IMR-90 (cell line): ENCODE measurements at regions not wholly inside any gene's neighbourhood (a gene's known extent, or its start where the extent isn't known, plus 50 kb on each side); places are given as distances from the start of the nearest gene placed in this dataset.

ENCODE experiments used
- ATAC-seq: fragments of 200-7000 bp; cut with Tn5 transposase; 2 replicates; pipeline ENCODE4 v1.9.1; 2020; ENCODE audit warnings: low read depth, mild to moderate bottlenecking, moderate library complexity
- BruUV-seq: library from RNA; stranded (reverse); fragments of 400-500 nt; replicated peaks from 2 replicates; lab custom pipeline; 2021; lab: Mats Ljungman, UMichigan
- CTCF ChIA-PET: fragments of 300-600 bp; formaldehyde crosslinking; extraction: SDS; loops from one replicate; lab custom pipeline; 2021; ENCODE audit warnings: antibody characterized with exemption; lab: Yijun Ruan, JAX
- POLR2A ChIA-PET: fragments of 300-600 bp; sonication (Branson Sonifier 250); formaldehyde crosslinking; loops from one replicate; lab custom pipeline; 2022; ENCODE audit warnings: antibody characterized with exemption; ENCODE audit not compliant: unreplicated experiment; lab: Charles Lee
- DNase-seq: peaks from one replicate; pipeline ENCODE4 v3.0.0; 2013
- H2AFZ ChIP-seq: replicated peaks from 2 replicates; pipeline ENCODE3; 2013; ENCODE audit warnings: low read length, mild to moderate bottlenecking; ENCODE audit not compliant: poor library complexity
- H2AK5ac ChIP-seq: 2 replicates; pipeline ENCODE4 v1.6.1; 2013; ENCODE audit warnings: low read depth, low read length, inconsistent platforms
- H2AK9ac ChIP-seq: replicated peaks from 2 replicates; pipeline ENCODE3; 2013; ENCODE audit warnings: mild to moderate bottlenecking, low read depth, low read length, moderate library complexity; ENCODE audit not compliant: poor library complexity
- H2BK120ac ChIP-seq: 2 replicates; pipeline ENCODE4 v1.6.1; 2013; ENCODE audit warnings: low read depth, low read length, inconsistent platforms
- H2BK15ac ChIP-seq: 3 replicates; pipeline ENCODE4 v1.6.1; 2013; ENCODE audit warnings: low read depth, low read length, inconsistent platforms
- H2BK20ac ChIP-seq: 2 replicates; pipeline ENCODE4 v1.6.1; 2013; ENCODE audit warnings: low read depth, mild to moderate bottlenecking, inconsistent platforms, low read length, moderate library complexity
- H2BK5ac ChIP-seq: 2 replicates; pipeline ENCODE4 v1.6.1; 2013; ENCODE audit warnings: mild to moderate bottlenecking, low read depth, low read length, inconsistent platforms; ENCODE audit not compliant: poor library complexity, severe bottlenecking
- H3K14ac ChIP-seq: replicated peaks from 2 replicates; pipeline ENCODE4 v1.6.1; 2013; ENCODE audit warnings: low read depth, low read length, inconsistent platforms
- H3K18ac ChIP-seq: 2 replicates; pipeline ENCODE4 v1.6.1; 2013; ENCODE audit warnings: low read depth, low read length, control low read depth
- H3K23ac ChIP-seq: 2 replicates; pipeline ENCODE4 v1.6.1; 2013; ENCODE audit warnings: low read depth, low read length, inconsistent platforms
- H3K27ac ChIP-seq: 2 replicates; pipeline ENCODE4 v1.5.1; 2013; ENCODE audit warnings: mild to moderate bottlenecking, control low read depth, low read length; ENCODE audit not compliant: insufficient read depth
- H3K27me3 ChIP-seq: 2 replicates; pipeline ENCODE4 v1.6.1; 2013; ENCODE audit warnings: low read length; ENCODE audit not compliant: control insufficient read depth, insufficient read depth
- H3K36me3 ChIP-seq: 2 replicates; pipeline ENCODE4 v1.6.1; 2013; ENCODE audit warnings: low read length, mixed read lengths; ENCODE audit not compliant: control insufficient read depth, insufficient read depth
- H3K4ac ChIP-seq: 2 replicates; pipeline ENCODE4 v1.6.1; 2013; ENCODE audit warnings: low read depth, low read length, inconsistent platforms
- H3K4me1 ChIP-seq: 2 replicates; pipeline ENCODE4 v1.6.1; 2013; ENCODE audit warnings: low read length, mixed read lengths; ENCODE audit not compliant: control insufficient read depth, insufficient read depth
- H3K4me2 ChIP-seq: 2 replicates; pipeline ENCODE4 v1.6.1; 2013; ENCODE audit warnings: low read depth, mild to moderate bottlenecking, control low read depth, low read length, moderate library complexity
- H3K4me3 ChIP-seq: 2 replicates; pipeline ENCODE4 v1.5.1; 2013; ENCODE audit warnings: low read depth, mild to moderate bottlenecking, control low read depth, low read length, moderate library complexity; ENCODE audit not compliant: insufficient read depth
- H3K56ac ChIP-seq: 2 replicates; pipeline ENCODE4 v1.6.1; 2013; ENCODE audit warnings: low read length, inconsistent platforms; ENCODE audit not compliant: insufficient read depth; ENCODE audit errors: extremely low read depth
- H3K79me1 ChIP-seq, 2 experiments: 2 replicates each; pipeline ENCODE4 v1.6.1; 2013; ENCODE audit warnings: low read length in 2 of 2, inconsistent platforms in 1 of 2, low read depth in 1 of 2
- H3K9ac ChIP-seq: 2 replicates; pipeline ENCODE4 v1.6.1; 2013; ENCODE audit warnings: low read depth, low read length, control low read depth
- H3K9me1 ChIP-seq: 2 replicates; pipeline ENCODE4 v1.6.1; 2013; ENCODE audit warnings: low read length, inconsistent platforms; ENCODE audit not compliant: insufficient read depth
- H3K9me3 ChIP-seq: 2 replicates; pipeline ENCODE4 v1.6.1; 2013; ENCODE audit warnings: low read length; ENCODE audit not compliant: control insufficient read depth, insufficient read depth
- H4K20me1 ChIP-seq: 2 replicates; pipeline ENCODE4 v1.6.1; 2013; ENCODE audit warnings: low read length, inconsistent platforms; ENCODE audit not compliant: insufficient read depth
- H4K5ac ChIP-seq: 2 replicates; pipeline ENCODE4 v1.6.1; 2013; ENCODE audit warnings: mild to moderate bottlenecking, low read depth, low read length, control low read depth
- H4K8ac ChIP-seq, 2 experiments: 2 replicates each; pipeline ENCODE4 v1.6.1; 2013; ENCODE audit warnings: low read depth in 2 of 2, low read length in 2 of 2, control low read depth in 1 of 2, inconsistent platforms in 1 of 2
- H4K91ac ChIP-seq: 2 replicates; pipeline ENCODE4 v1.6.1; 2013; ENCODE audit warnings: low read depth, low read length, inconsistent platforms; ENCODE audit not compliant: insufficient read depth
- BHLHE40 ChIP-seq: fragments of 150-350 bp; IDR thresholded peaks from 2 replicates; pipeline ENCODE4 v1.6.1; 2016; ENCODE audit warnings: mild to moderate bottlenecking, low read depth, low read length
- CEBPB ChIP-seq: IDR thresholded peaks from 2 replicates; pipeline ENCODE4 v1.6.1; 2012; ENCODE audit warnings: low read depth, low read length, improper control_type of control experiment
- CHD1 ChIP-seq: IDR thresholded peaks from 2 replicates; pipeline ENCODE4 v1.6.1; 2012; ENCODE audit warnings: low read depth, low read length, improper control_type of control experiment
- CTCF ChIP-seq: conservative IDR thresholded peaks from 2 replicates; pipeline ENCODE4 v1.5.1; 2012; ENCODE audit warnings: mild to moderate bottlenecking, low read depth, low read length, improper control_type of control experiment
- ELK1 ChIP-seq: fragments of 150-350 bp; IDR thresholded peaks from 2 replicates; pipeline ENCODE4 v1.6.1; 2016; ENCODE audit warnings: low read depth, mild to moderate bottlenecking, low read length, moderate library complexity, borderline replicate concordance
- FOS ChIP-seq: fragments of 150-350 bp; IDR thresholded peaks from 2 replicates; pipeline ENCODE4 v1.6.1; 2016; ENCODE audit warnings: low read depth, low read length
- MAFK ChIP-seq: IDR thresholded peaks from 2 replicates; pipeline ENCODE4 v1.6.1; 2012; ENCODE audit warnings: low read depth, low read length, improper control_type of control experiment
- MAZ ChIP-seq: IDR thresholded peaks from 2 replicates; pipeline ENCODE4 v1.6.1; 2012; ENCODE audit warnings: low read depth, mild to moderate bottlenecking, low read length, improper control_type of control experiment, moderate library complexity, borderline replicate concordance
- MXI1 ChIP-seq: IDR thresholded peaks from 2 replicates; pipeline ENCODE4 v1.6.1; 2012; ENCODE audit warnings: low read depth, mild to moderate bottlenecking, low read length, moderate library complexity, borderline replicate concordance
- NFE2L2 ChIP-seq: fragments of 150-350 bp; IDR thresholded peaks from 2 replicates; pipeline ENCODE4 v1.6.1; 2016; ENCODE audit warnings: low read depth, mild to moderate bottlenecking, low read length
- POLR2A ChIP-seq: IDR thresholded peaks from 2 replicates; pipeline ENCODE4 v1.6.1; 2012; ENCODE audit warnings: mild to moderate bottlenecking, low read depth, low read length
- RAD21 ChIP-seq: IDR thresholded peaks from 2 replicates; pipeline ENCODE4 v1.6.1; 2012; ENCODE audit warnings: low read length, improper control_type of control experiment
- RCOR1 ChIP-seq: IDR thresholded peaks from 2 replicates; pipeline ENCODE4 v1.6.1; 2012; ENCODE audit warnings: mild to moderate bottlenecking, low read length, improper control_type of control experiment; ENCODE audit not compliant: insufficient replicate concordance
- RFX5 ChIP-seq: IDR thresholded peaks from 2 replicates; pipeline ENCODE4 v1.8.0; 2012; ENCODE audit warnings: low read depth, mild to moderate bottlenecking, low read length, moderate library complexity
- SMC3 ChIP-seq: fragments of 150-350 bp; IDR thresholded peaks from 2 replicates; pipeline ENCODE4 v1.6.1; 2016; ENCODE audit warnings: low read depth, mild to moderate bottlenecking, antibody characterized with exemption, low read length, moderate library complexity
- WGBS, 2 experiments: methylation state at CpG; one replicate each; pipeline versions ENCODE4 v1.1.5 to v1.1.7; 2013; ENCODE audit warnings: missing lambda C conversion rate in 2 of 2; ENCODE audit not compliant: insufficient read length in 1 of 2; ENCODE audit errors: extremely low coverage in 2 of 2; 5-methylcytosine and 5-hydroxymethylcytosine counted together
- dilution Hi-C: fragments of 300-500 bp; cut with HindIII; formaldehyde crosslinking; loops from one replicate; pipeline ENCODE4 v1.14.3; 2018; ENCODE audit warnings: low sequenced_read_pairs; ENCODE audit not compliant: unreplicated experiment
- in situ Hi-C: fragments of 300-500 bp; cut with MboI; formaldehyde crosslinking; loops from 3 replicates; pipeline ENCODE4 v1.14.3; 2019; ENCODE audit warnings: low sequenced_read_pairs, inconsistent platforms, mixed read lengths
- intact Hi-C: fragments of 100-400 bp; cut with micrococcal nuclease; formaldehyde crosslinking; loops from 2 replicates; pipeline ENCODE4 v1.10.0; 2022
- TF ChIP-seq, protein P1 (sequence below): fragments of 150-350 bp; IDR thresholded peaks from 2 replicates; pipeline ENCODE4 v1.6.1; 2017; ENCODE audit warnings: mild to moderate bottlenecking, antibody characterized with exemption, low read length, low read depth

- H3K4ac ChIP-seq = no peak overlapping the region
- H4K8ac ChIP-seq = no peak overlapping the region
- H3K4me2 ChIP-seq = no peak overlapping the region
- BruUV-seq = no TSS peak
- H3K14ac ChIP-seq = no peak overlapping the region
- H3K27me3 ChIP-seq = no peaks in the 10 kb centered on the region
- H3K36me3 ChIP-seq = no peaks in the 10 kb centered on the region
- TF ChIP-seq CEBPB = no peak
- no peak for TF ChIP-seq MAFK
- TF ChIP-seq, protein P1, sequence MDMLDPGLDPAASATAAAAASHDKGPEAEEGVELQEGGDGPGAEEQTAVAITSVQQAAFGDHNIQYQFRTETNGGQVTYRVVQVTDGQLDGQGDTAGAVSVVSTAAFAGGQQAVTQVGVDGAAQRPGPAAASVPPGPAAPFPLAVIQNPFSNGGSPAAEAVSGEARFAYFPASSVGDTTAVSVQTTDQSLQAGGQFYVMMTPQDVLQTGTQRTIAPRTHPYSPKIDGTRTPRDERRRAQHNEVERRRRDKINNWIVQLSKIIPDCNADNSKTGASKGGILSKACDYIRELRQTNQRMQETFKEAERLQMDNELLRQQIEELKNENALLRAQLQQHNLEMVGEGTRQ = no peak
- TF ChIP-seq RAD21 = no peak
- TF ChIP-seq NFE2L2 = no peak
- no peak for TF ChIP-seq CTCF
- no peak for TF ChIP-seq RCOR1
- no peak for TF ChIP-seq BHLHE40
- TF ChIP-seq POLR2A = no peak
- TF ChIP-seq CHD1 = no peak
- no peak for TF ChIP-seq MXI1
- TF ChIP-seq RFX5 = no peak
- TF ChIP-seq ELK1 = no peak
- TF ChIP-seq SMC3 = no peak
- TF ChIP-seq MAZ = no peak
- TF ChIP-seq FOS = no peak
- no peak overlapping the region for H2BK120ac ChIP-seq
- no peak overlapping the region for H3K4me3 ChIP-seq
- no peak overlapping the region for H3K27ac ChIP-seq
- ChIA-PET CTCF (interaction anchor here (0.8 kb wide), 1 partner anchor 17 kb away, joined by 3 read pairs; no protein-coding TSS in a partner anchor), POLR2A (no interaction called here)
- no peak overlapping the region for H2BK5ac ChIP-seq
- H3K23ac ChIP-seq = no peak overlapping the region
- no peak overlapping the region for H2BK20ac ChIP-seq
- in situ Hi-C loops (no loop called here), dilution Hi-C loops (no loop called here), intact Hi-C loops (no loop called here)
- H2AK9ac ChIP-seq = no peak overlapping the region
- ATAC-seq = no peak
- H3K18ac ChIP-seq = no peak overlapping the region
- H3K9ac ChIP-seq = no peak overlapping the region
- no peak for DNase-seq
- H3K4me1 ChIP-seq = peaks cover 5% of the 10 kb centered on the region
- H3K9me3 ChIP-seq = peaks cover 5% of the 10 kb centered on the region; the same call in 1 of the 2 replicates
- no peak overlapping the region for H3K56ac ChIP-seq
- no peaks in the 10 kb centered on the region for H3K79me1 ChIP-seq
- no CpG with 5 or more reads among the region's 1 CpG for WGBS, 2 experiments
- H4K91ac ChIP-seq = no peak overlapping the region
- no peaks in the 10 kb centered on the region for H4K20me1 ChIP-seq
- H3K9me1 ChIP-seq = no peaks in the 10 kb centered on the region
- no peak overlapping the region for H2AK5ac ChIP-seq
- H2AFZ ChIP-seq = no peak overlapping the region
- no peak overlapping the region for H4K5ac ChIP-seq
- no peak overlapping the region for H2BK15ac ChIP-seq
Observed at GRCh38 chr7:92982928-92983327, 134.9 kb downstream of the SAMD9 start.
